ACC112 (cell line): ENCODE measurements at regions not wholly inside any gene's neighbourhood (a gene's known extent, or its start where the extent isn't known, plus 50 kb on each side); places are given as distances from the start of the nearest gene placed in this dataset.

Experiments
- H2AFZ ChIP-seq: fragments of 200-600 bp; sonication (generic); one replicate; pipeline ENCODE4 v1.6.0; 2017; ENCODE audit warnings: antibody characterized with exemption, low read length; ENCODE audit not compliant: unreplicated experiment
- H3K27ac ChIP-seq: fragments of 200-600 bp; sonication (generic); 2 replicates; pipeline ENCODE4 v1.5.1; 2014; ENCODE audit warnings: low read depth, mild to moderate bottlenecking, antibody characterized with exemption, low read length, moderate library complexity
- H3K27me3 ChIP-seq: fragments of 200-600 bp; sonication (generic); 2 replicates; pipeline ENCODE4 v1.6.1; 2014; ENCODE audit warnings: mild to moderate bottlenecking, antibody characterized with exemption, low read length, moderate library complexity, mixed read lengths; ENCODE audit not compliant: insufficient read depth
- H3K36me3 ChIP-seq: fragments of 200-600 bp; sonication (generic); 2 replicates; pipeline ENCODE4 v1.6.1; 2016; ENCODE audit warnings: mild to moderate bottlenecking, antibody characterized with exemption, low read length, moderate library complexity, mixed read lengths; ENCODE audit not compliant: insufficient read depth
- H3K4me1 ChIP-seq: fragments of 200-600 bp; sonication (generic); one replicate; pipeline ENCODE4 v1.6.1; 2016; ENCODE audit warnings: low read length, mixed read lengths; ENCODE audit not compliant: insufficient read depth, unreplicated experiment, control insufficient read depth
- H3K4me3 ChIP-seq: fragments of 200-600 bp; sonication (generic); 2 replicates; pipeline ENCODE4 v1.5.1; 2014; ENCODE audit warnings: mild to moderate bottlenecking, low read depth, low read length
- H3K79me2 ChIP-seq: fragments of 200-600 bp; sonication (generic); one replicate; pipeline ENCODE4 v1.6.0; 2016; ENCODE audit warnings: low read length; ENCODE audit not compliant: control insufficient read depth, unreplicated experiment, insufficient read depth

DNA sequence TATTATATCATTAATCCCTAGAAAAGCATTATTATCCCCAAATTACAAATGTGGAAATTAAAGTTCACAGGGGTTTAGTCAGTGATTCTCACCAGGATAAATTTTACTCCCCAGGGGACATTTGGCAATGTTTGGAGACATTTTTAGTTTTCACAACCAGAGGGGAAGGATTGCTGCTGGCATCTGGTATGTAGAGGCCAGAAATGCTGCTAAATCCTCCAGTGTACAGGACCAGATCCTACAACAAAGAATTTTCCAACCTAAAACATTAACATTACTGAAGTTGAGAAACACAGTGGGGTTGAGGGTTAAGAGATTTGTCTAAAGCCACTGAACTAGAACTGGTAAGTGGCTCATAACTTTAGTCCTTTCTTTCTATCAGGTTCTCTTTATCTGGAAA, 162.0 kb upstream of the SYT6 start:
- no peaks in the 10 kb centered on the region for H3K79me2 ChIP-seq
- 0 out of 2 replicates have a peak overlapping the region, but pooled peaks have one; percentile 8 for H3K27ac ChIP-seq
- no peaks in the 10 kb centered on the region for H3K27me3 ChIP-seq
- peaks cover 27% of the 10 kb centered on the region for H3K4me1 ChIP-seq
- no peak overlapping the region for H2AFZ ChIP-seq
- no peak overlapping the region for H3K4me3 ChIP-seq
- no peaks in the 10 kb centered on the region for H3K36me3 ChIP-seq

GRCh38 chr1:114314576-114314975, 160.9 kb upstream of the SYT6 start:
- H3K36me3 ChIP-seq, result no peaks in the 10 kb centered on the region
- H3K4me3 ChIP-seq, result no peak overlapping the region
- H3K27ac ChIP-seq, result no peak overlapping the region
- no peak overlapping the region for H2AFZ ChIP-seq
- H3K79me2 ChIP-seq, result no peaks in the 10 kb centered on the region
- H3K4me1 ChIP-seq, result peaks cover 17% of the 10 kb centered on the region
- no peaks in the 10 kb centered on the region for H3K27me3 ChIP-seq

DNA sequence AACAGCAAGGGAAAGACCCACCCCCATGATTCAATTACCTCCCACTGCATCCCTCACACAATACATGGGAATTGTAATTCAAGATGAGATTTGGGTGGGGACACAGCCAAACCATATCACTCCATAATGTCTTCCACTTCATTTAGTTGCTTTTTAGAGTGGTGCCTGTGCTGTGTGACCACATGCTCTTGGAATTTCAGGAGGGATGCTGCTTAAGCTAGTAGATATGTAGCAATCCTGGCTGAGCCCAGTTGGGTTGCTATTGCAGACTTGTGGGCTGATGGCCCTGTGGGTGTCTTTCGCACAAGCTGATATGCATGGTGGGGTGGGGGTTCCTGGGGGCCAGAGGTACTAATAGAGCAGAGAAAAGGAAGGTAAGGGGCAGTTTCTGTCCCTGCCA, 160.4 kb upstream of the SYT6 start:
- Histone ChIP-seq H3K4me3 (no peak overlapping the region), H3K27ac (no peak overlapping the region), H3K27me3 (no peaks in the 10 kb centered on the region), H3K79me2 (no peaks in the 10 kb centered on the region), H3K4me1 (peaks cover 13% of the 10 kb centered on the region), H3K36me3 (no peaks in the 10 kb centered on the region), H2AFZ (no peak overlapping the region)

- Histone ChIP-seq H3K79me2 (no peaks in the 10 kb centered on the region), H3K4me3 (no peak overlapping the region), H3K27me3 (no peaks in the 10 kb centered on the region), H2AFZ (no peak overlapping the region), H3K36me3 (no peaks in the 10 kb centered on the region), H3K27ac (peak overlapping the region; percentile 8; the same call in 1 of the 2 replicates), H3K4me1 (peaks cover 12% of the 10 kb centered on the region)
These were observed 157.1 kb upstream of the SYT6 start for GRCh38 chr1:114310695-114311271.

GRCh38 chr1:114302821-114303220, 149.2 kb upstream of the SYT6 start:
- H3K79me2 ChIP-seq, result no peaks in the 10 kb centered on the region
- no peaks in the 10 kb centered on the region for H3K4me1 ChIP-seq
- H3K27me3 ChIP-seq, result peaks cover 34% of the 10 kb centered on the region
- H2AFZ ChIP-seq, result no peak overlapping the region
- H3K4me3 ChIP-seq, result no peak overlapping the region
- H3K27ac ChIP-seq, result no peak overlapping the region
- no peaks in the 10 kb centered on the region for H3K36me3 ChIP-seq

GRCh38 chr1:114299331-114299975, 145.8 kb upstream of the SYT6 start:
- H3K36me3 ChIP-seq, result no peaks in the 10 kb centered on the region
- no peak overlapping the region for H2AFZ ChIP-seq
- H3K4me3 ChIP-seq, result no peak overlapping the region
- H3K27ac ChIP-seq, result no peak overlapping the region
- H3K27me3 ChIP-seq, result peaks cover 43% of the 10 kb centered on the region
- H3K4me1 ChIP-seq, result no peaks in the 10 kb centered on the region
- H3K79me2 ChIP-seq, result no peaks in the 10 kb centered on the region

DNA sequence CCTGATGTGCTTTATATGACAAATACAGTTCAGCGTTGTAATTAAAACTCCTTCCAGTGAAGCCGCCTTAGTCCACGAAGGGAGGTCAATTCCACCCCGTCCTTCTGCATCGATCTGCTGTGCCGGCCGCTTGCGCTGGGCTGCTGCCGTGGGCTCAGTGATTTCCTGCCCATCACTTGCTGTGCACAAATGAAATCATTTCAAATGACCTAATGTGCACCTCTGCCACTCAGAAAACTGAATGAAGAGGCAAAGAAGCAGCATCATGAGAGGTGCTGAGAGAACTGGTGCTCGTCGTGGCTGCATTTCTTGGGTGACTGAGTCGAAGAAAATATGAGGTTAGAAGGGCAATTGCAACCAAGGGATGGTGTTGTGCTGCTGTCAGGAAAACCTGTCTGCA, 144.3 kb upstream of the SYT6 start:
- Histone ChIP-seq H3K36me3 (no peaks in the 10 kb centered on the region), H3K4me1 (no peaks in the 10 kb centered on the region), H3K27me3 (peaks cover 39% of the 10 kb centered on the region), H3K4me3 (no peak overlapping the region), H3K79me2 (no peaks in the 10 kb centered on the region), H3K27ac (no peak overlapping the region), H2AFZ (no peak overlapping the region)

- H3K27ac ChIP-seq, result no peak overlapping the region
- H3K27me3 ChIP-seq, result peaks cover 36% of the 10 kb centered on the region
- no peak overlapping the region for H3K4me3 ChIP-seq
- no peaks in the 10 kb centered on the region for H3K36me3 ChIP-seq
- no peak overlapping the region for H2AFZ ChIP-seq
- H3K79me2 ChIP-seq, result no peaks in the 10 kb centered on the region
- no peaks in the 10 kb centered on the region for H3K4me1 ChIP-seq
These were observed 142.7 kb upstream of the SYT6 start for GRCh38 chr1:114296413-114296812.

DNA sequence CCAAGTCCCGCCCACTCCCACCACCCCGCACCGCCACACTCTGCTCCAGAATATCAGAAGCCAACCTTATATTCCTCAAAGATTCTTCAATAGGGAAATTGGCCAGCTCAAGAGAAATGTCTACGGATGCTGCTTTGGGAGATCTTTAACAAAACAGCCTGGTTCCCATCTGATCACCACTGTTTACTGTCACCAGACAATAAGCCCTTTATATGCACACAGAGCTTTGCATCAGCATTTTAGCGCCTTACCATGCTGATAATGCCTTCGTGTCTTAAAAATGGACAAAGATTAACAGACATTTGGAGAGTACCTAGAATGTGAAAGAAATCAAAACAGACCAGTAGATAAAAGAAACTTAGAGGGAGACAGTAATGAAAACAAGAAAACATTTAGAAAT, 141.7 kb upstream of the SYT6 start:
- H3K4me3 ChIP-seq, result no peak overlapping the region
- H3K36me3 ChIP-seq, result no peaks in the 10 kb centered on the region
- H3K4me1 ChIP-seq, result no peaks in the 10 kb centered on the region
- H2AFZ ChIP-seq, result no peak overlapping the region
- H3K27me3 ChIP-seq, result peaks cover 33% of the 10 kb centered on the region
- H3K27ac ChIP-seq, result no peak overlapping the region
- no peaks in the 10 kb centered on the region for H3K79me2 ChIP-seq

- Histone ChIP-seq H3K36me3 (no peaks in the 10 kb centered on the region), H3K27me3 (peaks cover 18% of the 10 kb centered on the region), H3K4me3 (no peak overlapping the region), H2AFZ (no peak overlapping the region), H3K27ac (no peak overlapping the region), H3K79me2 (no peaks in the 10 kb centered on the region), H3K4me1 (no peaks in the 10 kb centered on the region)
These were observed 139.2 kb upstream of the SYT6 start for GRCh38 chr1:114292835-114293234.

DNA sequence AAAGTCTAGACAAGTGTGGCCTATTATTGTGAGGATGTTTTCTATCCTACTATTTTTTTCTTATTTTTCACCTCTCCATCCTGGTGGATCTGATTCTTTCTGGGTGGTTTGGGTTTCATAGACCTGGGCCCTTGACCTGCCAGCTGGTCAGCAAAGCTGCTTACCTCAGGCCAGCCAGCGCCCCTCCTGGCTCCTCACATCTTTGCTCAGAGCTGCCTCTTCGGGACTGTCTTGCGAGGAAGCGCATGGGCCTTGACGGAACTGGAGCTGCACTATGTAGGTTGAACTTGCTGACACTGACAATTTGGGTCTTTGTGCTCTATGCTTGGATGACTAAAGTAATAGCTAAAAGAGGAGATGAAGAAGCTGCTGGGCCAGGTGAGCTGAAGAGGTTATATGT, 138.5 kb upstream of the SYT6 start:
- no peak overlapping the region for H3K27ac ChIP-seq
- no peaks in the 10 kb centered on the region for H3K4me1 ChIP-seq
- H3K79me2 ChIP-seq, result no peaks in the 10 kb centered on the region
- no peaks in the 10 kb centered on the region for H3K36me3 ChIP-seq
- H3K4me3 ChIP-seq, result no peak overlapping the region
- H3K27me3 ChIP-seq, result peaks cover 19% of the 10 kb centered on the region
- no peak overlapping the region for H2AFZ ChIP-seq
